Esophagus mucosa (tissue), 1 donor: ENCODE measurements at regions not wholly inside any gene's neighbourhood (a gene's known extent, or its start where the extent isn't known, plus 50 kb on each side); places are given as distances from the start of the nearest gene placed in this dataset.

Source experiments
- ATAC-seq: fragments of 200-7000 bp; cut with Tn5 transposase; one replicate; pipeline ENCODE4 v1.9.1; 2020
- donor health status: DM: yes; HTN: yes; CAD: no.

- ATAC-seq, result no peak
These were observed 73.0 kb upstream of the COX10 start for GRCh38 chr17:13996276-13996675.

GRCh38 chr17:13996748-13997147 is 72.6 kb upstream of the COX10 start:
- no peak for ATAC-seq

DNA sequence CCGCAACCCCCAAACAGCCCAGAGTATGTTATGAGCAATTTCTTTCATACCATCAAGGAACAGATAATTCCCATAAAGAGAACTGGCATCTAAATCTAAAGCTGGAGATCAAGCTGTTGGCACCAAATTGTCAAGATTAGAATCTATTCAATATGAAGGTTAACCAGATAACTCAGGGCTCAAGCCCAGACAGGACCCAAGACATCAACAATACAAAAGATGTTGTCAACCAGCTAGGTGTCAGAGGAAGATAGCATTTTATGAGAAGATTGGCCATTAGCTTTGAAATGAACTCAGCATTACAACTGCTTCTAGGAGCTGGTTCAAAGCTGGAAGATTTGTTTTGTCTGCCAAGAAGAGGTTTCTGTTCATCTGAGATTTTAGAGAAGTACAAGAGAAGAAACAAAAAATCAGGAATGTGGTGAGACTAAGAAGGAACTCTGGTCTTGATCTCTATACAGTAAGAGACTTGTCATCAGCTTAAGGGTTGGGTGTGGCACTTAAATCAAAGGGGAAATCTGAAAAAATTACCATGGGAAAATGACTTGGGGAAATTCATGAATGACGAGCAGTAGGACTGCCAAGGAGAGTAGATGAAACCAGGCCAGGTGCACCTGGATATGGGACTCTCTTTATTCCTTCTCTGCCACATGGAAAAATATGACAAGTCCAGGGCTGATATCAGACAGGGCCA is 64.2 kb upstream of the COX10 start:
- ATAC-seq, result peak; percentile 80

DNA sequence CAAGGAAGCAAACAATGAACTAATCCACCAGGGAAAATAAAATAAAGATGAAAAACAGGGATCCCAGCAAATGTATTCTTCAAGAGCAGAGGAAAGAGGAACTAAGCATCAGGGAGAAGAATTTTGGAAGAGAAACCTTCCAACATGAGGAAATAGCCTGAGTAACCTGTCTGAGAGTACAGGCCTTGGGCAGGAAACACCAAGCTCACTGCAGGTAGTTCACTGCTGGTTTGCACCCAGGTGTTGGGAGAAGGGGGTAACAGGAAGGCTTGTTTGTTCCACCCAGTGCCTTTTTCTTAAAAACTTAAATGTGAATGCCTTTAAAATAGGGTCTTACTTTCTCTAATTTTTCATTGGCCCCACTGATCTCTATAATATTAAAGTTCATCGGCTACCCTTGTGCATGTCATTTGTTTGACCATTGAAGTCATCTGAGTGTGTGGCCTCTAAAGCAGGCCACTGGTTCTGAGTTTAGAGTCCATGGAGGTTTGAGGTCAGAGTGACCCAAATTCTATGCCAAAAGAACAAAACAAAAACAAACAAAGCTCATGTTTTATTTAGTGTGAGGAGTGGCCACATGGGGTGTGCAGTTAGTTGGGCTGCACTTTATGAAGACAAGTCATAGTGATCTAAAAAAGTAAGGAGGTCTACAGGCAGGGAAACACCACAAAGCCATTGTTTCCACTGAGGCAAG is 62.9 kb upstream of the COX10 start:
- no peak for ATAC-seq

- ATAC-seq, result no peak
These were observed 61.4 kb upstream of the COX10 start for GRCh38 chr17:14007951-14008350.

DNA sequence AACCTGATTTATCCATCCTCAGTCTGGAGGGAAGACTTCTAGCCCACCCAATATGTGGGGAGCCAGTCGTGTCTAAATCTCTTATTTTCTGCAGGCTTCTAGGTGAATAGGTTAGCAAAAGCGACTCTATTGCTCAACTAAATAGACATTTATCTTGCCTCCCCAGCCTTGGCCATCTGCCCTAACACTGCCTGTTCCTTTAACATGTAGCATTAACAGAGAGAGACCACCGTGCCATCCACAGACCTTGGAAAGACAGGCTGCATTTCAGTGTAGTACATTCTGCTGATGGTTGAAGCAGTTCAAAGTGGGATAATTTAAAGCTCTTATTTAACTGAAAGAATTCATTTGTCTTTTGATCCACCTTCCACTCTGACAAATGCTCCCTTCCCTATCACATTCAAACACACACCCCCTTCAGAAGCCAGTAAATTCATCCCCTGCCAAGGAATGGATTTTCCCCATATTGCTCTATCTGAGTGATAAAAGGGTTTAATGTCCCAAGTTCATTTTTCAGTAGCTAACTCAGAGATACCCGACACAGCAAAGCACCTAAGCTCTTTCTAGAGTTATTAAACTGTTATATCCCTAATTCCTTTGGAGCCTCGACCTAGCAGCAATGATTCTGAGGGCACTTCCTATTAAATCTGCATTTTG is 58.1 kb upstream of the COX10 start:
- no peak for ATAC-seq

DNA sequence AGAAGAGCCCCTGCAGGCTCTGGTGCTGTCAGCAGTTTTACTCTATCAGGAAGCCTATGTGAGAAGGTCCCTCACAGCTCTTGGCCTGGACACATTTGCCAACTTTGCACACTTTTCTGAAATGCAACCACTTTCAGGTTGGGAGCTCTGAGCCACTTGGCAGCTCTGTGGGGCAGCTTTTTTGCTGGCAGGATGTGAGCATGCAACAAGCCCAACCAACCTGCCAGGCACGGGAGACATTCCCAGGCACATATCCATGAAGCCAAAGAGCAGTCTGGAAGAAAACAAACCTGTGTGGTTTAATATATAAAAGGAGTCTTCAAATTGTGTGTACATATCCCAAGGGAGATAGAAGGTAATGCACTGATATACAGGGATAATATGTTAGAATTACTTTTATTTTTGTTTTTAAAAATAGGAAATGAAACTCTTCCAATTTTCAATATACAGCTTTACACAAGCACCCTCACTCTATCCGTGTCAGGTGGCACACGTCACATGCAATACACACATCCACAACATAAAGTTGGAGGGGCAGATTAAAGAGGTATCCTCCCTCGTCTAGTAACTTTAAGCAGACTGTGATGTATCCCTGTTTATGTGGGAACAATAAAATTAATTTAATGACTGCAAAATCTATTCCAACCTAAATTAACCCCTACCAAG is 57.4 kb upstream of the COX10 start:
- no peak for ATAC-seq

DNA sequence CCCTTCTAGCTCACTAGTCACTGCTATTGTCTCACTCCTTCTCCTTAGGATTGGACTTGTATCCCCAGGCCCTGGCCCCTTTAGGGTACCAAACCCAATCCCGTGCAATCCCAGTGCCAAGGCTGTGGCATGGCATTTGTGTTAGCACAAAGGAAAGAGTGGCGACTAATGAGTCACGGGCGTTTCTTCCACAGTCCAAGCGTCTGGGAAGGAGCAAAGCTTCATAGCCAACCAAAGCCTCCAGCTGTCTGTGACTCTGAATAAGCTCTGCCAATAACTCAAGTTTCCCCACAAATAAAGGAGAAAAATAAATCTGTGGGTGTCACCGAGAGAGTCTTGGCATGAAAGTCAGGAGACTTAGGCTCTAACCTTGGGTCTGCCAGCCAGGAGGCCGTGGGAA is 54.6 kb upstream of the COX10 start:
- peak; percentile 75 for ATAC-seq

DNA sequence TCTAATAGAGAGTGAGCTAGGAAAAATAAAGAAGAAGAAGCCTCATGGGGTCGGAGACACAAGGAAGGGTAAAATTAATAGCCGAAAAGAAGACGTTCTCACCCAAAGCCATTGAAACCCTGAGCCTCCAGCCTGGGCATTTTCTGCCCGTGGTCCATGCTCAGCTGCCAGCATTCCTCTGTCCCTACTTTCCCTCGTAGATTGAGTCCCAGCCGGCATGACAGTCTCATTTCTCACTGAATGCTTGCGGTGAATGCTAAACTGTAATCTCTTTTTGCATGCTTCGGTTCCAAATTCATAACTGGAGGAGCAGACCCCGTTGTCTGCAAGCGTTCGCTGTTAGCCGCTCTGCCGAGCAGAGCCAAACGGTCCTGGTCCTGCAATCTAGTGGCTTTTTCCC is 54.0 kb upstream of the COX10 start:
- no peak for ATAC-seq

GRCh38 chr17:14016858-14017257 is 52.4 kb upstream of the COX10 start:
- ATAC-seq, result no peak

DNA sequence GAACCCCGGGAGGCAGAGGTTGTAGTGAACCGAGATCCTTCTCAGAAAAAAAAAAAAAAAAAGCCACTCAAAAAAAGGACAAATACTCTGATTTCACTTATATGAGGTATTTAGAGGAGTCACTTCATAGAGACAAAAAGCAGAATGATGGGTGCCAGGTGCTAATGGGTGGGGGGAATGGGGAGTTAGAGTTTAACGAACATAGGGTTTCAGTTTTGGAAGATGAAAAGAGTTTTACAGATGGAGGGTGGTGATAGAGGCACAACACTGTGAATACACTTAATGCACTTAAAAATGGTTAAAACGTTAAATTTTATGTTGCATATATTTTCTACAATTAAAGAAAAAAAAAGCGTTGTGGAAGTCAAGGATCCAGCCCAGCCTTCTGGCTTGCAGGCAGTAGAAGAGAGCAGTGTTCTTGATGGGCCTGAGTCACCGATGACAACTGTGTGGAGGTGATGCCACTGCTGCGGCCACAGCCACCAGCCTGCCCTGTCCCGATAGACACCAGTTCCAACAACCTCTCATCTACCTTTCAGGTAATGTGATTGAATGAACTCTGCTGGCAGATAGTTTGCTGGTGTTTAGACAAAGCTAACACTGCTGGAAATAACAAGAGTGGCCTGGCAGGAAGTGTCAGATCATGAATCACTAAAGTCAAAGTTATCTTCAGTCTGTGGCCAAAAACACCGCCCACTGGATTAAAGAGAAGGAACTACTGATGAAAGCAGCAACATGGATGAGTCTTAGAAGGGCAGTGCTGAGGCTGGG is 49.9 kb upstream of the COX10 start:
- ATAC-seq, result peak; percentile 92
